HEK293T (cell line): ENCODE measurements at regions not wholly inside any gene's neighbourhood (a gene's known extent, or its start where the extent isn't known, plus 50 kb on each side); places are given as distances from the start of the nearest gene placed in this dataset.

Source experiments
- FOXA1 ChIP-seq: fragments of 450-650 bp; IDR thresholded peaks from 2 replicates; pipeline ENCODE4 v1.6.1; 2016; ENCODE audit warnings: mild to moderate bottlenecking
- FOXM1 ChIP-seq: fragments of 450-650 bp; IDR thresholded peaks from 2 replicates; pipeline ENCODE4 v1.6.1; 2017; ENCODE audit warnings: mild to moderate bottlenecking, borderline replicate concordance

- TF ChIP-seq FOXM1 = no peak
- TF ChIP-seq FOXA1 = no peak
Measured at GRCh38 chr3:115428841-115429240, 194.5 kb upstream of the GAP43 start.
